SK-N-SH treated with all-trans-retinoic acid at 6 μM for 48 hours (cell line): ENCODE measurements at regions not wholly inside any gene's neighbourhood (a gene's known extent, or its start where the extent isn't known, plus 50 kb on each side); places are given as distances from the start of the nearest gene placed in this dataset.

Experiments
- ARNTL ChIP-seq: fragments of 450-650 bp; formaldehyde crosslinking; IDR thresholded peaks from 2 replicates; pipeline ENCODE4 v1.5.0; 2020; ENCODE audit warnings: low read depth, mild to moderate bottlenecking, moderate library complexity, borderline replicate concordance
- BACH2 ChIP-seq: fragments of 250-450 bp; sonication (Bioruptor Pico); IDR thresholded peaks from 2 replicates; pipeline ENCODE4 v1.9.0; 2021; ENCODE audit warnings: mild to moderate bottlenecking, borderline replicate concordance
- OSR1 ChIP-seq: fragments of 250-450 bp; sonication (Bioruptor Pico); IDR thresholded peaks from 2 replicates; pipeline ENCODE4 v1.8.0; 2022; ENCODE audit warnings: moderate library complexity, mild to moderate bottlenecking, inconsistent platforms
- PATZ1 ChIP-seq: fragments of 250-450 bp; sonication (Bioruptor Pico); IDR thresholded peaks from 2 replicates; pipeline ENCODE4 v1.8.0; 2020; ENCODE audit warnings: mild to moderate bottlenecking, moderate library complexity, borderline replicate concordance
- RARB ChIP-seq: fragments of 250-450 bp; sonication (Bioruptor Pico); IDR thresholded peaks from 2 replicates; pipeline ENCODE4 v1.8.0; 2021; ENCODE audit warnings: mild to moderate bottlenecking, moderate library complexity
- TCF4 ChIP-seq: fragments of 250-450 bp; sonication (Bioruptor Pico); IDR thresholded peaks from 2 replicates; pipeline ENCODE4 v1.8.0; 2021; ENCODE audit warnings: mild to moderate bottlenecking, moderate library complexity, borderline replicate concordance
- ZFP3 ChIP-seq: fragments of 250-450 bp; sonication (Bioruptor Pico); IDR thresholded peaks from 2 replicates; pipeline ENCODE4 v1.5.0; 2020; ENCODE audit warnings: mild to moderate bottlenecking, moderate library complexity
- ZNF565 ChIP-seq: fragments of 450-650 bp; formaldehyde crosslinking; conservative IDR thresholded peaks from 2 replicates; pipeline ENCODE4 v1.5.0; 2020; ENCODE audit warnings: low read depth, mild to moderate bottlenecking, moderate library complexity

- TF ChIP-seq OSR1 (CRISPR knock-in tag) (no peak), ZNF565 (CRISPR knock-in tag) (no peak), RARB (CRISPR knock-in tag) (no peak), PATZ1 (no peak), ZFP3 (no peak), ARNTL (CRISPR knock-in tag) (no peak), TCF4 (no peak), BACH2 (CRISPR knock-in tag) (no peak)
Measured at GRCh38 chr2:118769707-118770400, 77.6 kb downstream of the EN1 start.
